ENCODE measurements at regions not wholly inside any gene's neighbourhood (a gene's known extent, or its start where the extent isn't known, plus 50 kb on each side); places are given as distances from the start of the nearest gene placed in this dataset.

DNA sequence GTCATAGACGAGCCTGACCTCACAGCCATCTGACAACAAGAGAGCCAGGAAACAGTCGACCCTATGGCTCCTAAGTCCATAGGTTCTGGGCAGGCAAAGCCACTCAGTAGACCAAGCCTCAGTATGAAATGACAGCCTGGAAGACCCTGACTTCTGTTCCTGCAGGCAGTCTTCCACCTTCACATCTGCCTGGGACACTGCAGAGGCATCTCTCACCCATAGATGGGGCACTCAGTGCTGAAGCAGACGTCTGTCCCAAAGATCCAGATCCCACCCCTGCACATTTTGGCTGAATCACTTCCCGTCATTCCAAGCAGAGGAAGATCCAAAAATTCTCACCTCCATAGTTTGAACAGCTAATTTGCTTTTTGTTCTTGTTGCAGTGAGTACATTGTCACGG lies 139.3 kb upstream of the ZNF507 start:
- TF ChIP-seq, protein P1, sequence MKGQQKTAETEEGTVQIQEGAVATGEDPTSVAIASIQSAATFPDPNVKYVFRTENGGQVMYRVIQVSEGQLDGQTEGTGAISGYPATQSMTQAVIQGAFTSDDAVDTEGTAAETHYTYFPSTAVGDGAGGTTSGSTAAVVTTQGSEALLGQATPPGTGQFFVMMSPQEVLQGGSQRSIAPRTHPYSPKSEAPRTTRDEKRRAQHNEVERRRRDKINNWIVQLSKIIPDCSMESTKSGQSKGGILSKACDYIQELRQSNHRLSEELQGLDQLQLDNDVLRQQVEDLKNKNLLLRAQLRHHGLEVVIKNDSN (IDR thresholded peaks at IDR 0.05), result no peak
- TF ChIP-seq RAD21 (IDR thresholded peaks at IDR 0.05; ENCODE audit: low read depth) (no peak), EGR1 (IDR thresholded peaks at IDR 0.05) (no peak), TAF1 (IDR thresholded peaks at IDR 0.05; ENCODE audit: low read depth) (no peak), CEBPB (IDR thresholded peaks at IDR 0.05) (no peak), TCF12 (IDR thresholded peaks at IDR 0.05; ENCODE audit: low read depth) (no peak), FOXM1 (IDR thresholded peaks at IDR 0.05; ENCODE audit: borderline replicate concordance, low read depth) (no peak), YY1 (IDR thresholded peaks at IDR 0.05; ENCODE audit: low read depth) (no peak), ZBTB7A (IDR thresholded peaks at IDR 0.05; ENCODE audit: low read depth) (no peak), TEAD4 (IDR thresholded peaks at IDR 0.05) (no peak), EP300 (IDR thresholded peaks at IDR 0.05; ENCODE audit: borderline replicate concordance) (no peak), NFIC (IDR thresholded peaks at IDR 0.05) (no peak), CREB1 (IDR thresholded peaks at IDR 0.05; ENCODE audit: low read depth) (no peak)
- TF ChIP-seq, protein P2, sequence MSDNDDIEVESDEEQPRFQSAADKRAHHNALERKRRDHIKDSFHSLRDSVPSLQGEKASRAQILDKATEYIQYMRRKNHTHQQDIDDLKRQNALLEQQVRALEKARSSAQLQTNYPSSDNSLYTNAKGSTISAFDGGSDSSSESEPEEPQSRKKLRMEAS (IDR thresholded peaks at IDR 0.05), result no peak
- TF ChIP-seq, protein P3, sequence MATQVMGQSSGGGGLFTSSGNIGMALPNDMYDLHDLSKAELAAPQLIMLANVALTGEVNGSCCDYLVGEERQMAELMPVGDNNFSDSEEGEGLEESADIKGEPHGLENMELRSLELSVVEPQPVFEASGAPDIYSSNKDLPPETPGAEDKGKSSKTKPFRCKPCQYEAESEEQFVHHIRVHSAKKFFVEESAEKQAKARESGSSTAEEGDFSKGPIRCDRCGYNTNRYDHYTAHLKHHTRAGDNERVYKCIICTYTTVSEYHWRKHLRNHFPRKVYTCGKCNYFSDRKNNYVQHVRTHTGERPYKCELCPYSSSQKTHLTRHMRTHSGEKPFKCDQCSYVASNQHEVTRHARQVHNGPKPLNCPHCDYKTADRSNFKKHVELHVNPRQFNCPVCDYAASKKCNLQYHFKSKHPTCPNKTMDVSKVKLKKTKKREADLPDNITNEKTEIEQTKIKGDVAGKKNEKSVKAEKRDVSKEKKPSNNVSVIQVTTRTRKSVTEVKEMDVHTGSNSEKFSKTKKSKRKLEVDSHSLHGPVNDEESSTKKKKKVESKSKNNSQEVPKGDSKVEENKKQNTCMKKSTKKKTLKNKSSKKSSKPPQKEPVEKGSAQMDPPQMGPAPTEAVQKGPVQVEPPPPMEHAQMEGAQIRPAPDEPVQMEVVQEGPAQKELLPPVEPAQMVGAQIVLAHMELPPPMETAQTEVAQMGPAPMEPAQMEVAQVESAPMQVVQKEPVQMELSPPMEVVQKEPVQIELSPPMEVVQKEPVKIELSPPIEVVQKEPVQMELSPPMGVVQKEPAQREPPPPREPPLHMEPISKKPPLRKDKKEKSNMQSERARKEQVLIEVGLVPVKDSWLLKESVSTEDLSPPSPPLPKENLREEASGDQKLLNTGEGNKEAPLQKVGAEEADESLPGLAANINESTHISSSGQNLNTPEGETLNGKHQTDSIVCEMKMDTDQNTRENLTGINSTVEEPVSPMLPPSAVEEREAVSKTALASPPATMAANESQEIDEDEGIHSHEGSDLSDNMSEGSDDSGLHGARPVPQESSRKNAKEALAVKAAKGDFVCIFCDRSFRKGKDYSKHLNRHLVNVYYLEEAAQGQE (IDR thresholded peaks at IDR 0.05; ENCODE audit: low read depth), result no peak

DNA sequence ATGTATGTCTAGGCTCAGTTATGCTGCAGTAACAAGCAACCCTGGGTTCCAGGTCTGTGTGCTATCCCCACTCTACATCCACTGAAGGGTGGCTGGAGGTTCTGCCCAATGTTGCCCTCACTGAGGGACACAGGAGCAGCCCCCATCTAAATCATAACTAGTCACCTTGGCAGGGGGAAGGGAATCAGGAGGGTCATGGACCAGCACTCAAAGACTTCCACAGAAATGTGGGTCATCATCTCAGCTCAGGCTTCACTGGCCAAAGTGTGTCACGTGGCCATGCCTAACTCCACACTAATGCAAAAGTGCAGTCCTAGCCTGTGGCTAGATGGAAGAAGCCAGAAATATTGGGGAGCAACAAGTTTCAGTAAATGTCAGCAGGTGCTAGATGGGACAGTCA lies 137.3 kb upstream of the ZNF507 start:
- TF ChIP-seq, protein P3 (IDR thresholded peaks at IDR 0.05; ENCODE audit: low read depth), result no peak
- TF ChIP-seq CEBPB (IDR thresholded peaks at IDR 0.05) (no peak), TEAD4 (IDR thresholded peaks at IDR 0.05) (no peak), CREB1 (IDR thresholded peaks at IDR 0.05; ENCODE audit: low read depth) (no peak), EGR1 (IDR thresholded peaks at IDR 0.05) (no peak), TAF1 (IDR thresholded peaks at IDR 0.05; ENCODE audit: low read depth) (no peak), NFIC (IDR thresholded peaks at IDR 0.05) (no peak), ZBTB7A (IDR thresholded peaks at IDR 0.05; ENCODE audit: low read depth) (no peak), RAD21 (IDR thresholded peaks at IDR 0.05; ENCODE audit: low read depth) (no peak), YY1 (IDR thresholded peaks at IDR 0.05; ENCODE audit: low read depth) (no peak), FOXM1 (IDR thresholded peaks at IDR 0.05; ENCODE audit: borderline replicate concordance, low read depth) (no peak), EP300 (IDR thresholded peaks at IDR 0.05; ENCODE audit: borderline replicate concordance) (no peak), TCF12 (IDR thresholded peaks at IDR 0.05; ENCODE audit: low read depth) (no peak)
- TF ChIP-seq, protein P2 (IDR thresholded peaks at IDR 0.05), result no peak
- TF ChIP-seq, protein P1 (IDR thresholded peaks at IDR 0.05), result no peak

DNA sequence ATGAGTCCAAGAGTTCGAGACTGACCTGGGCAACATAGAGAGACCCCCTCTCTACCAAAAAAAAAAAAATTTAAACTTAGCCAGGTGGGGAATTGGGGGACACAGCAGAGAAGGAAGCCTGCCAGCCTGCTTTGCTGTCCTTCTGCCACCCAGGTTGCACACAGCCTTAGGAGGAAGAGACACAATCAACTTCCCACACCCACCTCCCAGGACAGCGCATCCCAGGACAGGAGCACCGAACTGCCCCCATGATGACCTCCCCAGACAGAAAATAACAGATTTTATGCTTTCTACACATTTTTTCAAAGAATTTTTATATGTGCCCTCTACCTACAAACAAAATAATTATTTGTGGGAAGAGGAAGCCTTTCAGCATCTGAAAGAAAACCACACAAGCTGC lies 126.0 kb upstream of the ZNF507 start:
- TF ChIP-seq, protein P3 (IDR thresholded peaks at IDR 0.05; ENCODE audit: low read depth), result no peak
- no peak for TF ChIP-seq ZBTB7A (IDR thresholded peaks at IDR 0.05; ENCODE audit: low read depth)

DNA sequence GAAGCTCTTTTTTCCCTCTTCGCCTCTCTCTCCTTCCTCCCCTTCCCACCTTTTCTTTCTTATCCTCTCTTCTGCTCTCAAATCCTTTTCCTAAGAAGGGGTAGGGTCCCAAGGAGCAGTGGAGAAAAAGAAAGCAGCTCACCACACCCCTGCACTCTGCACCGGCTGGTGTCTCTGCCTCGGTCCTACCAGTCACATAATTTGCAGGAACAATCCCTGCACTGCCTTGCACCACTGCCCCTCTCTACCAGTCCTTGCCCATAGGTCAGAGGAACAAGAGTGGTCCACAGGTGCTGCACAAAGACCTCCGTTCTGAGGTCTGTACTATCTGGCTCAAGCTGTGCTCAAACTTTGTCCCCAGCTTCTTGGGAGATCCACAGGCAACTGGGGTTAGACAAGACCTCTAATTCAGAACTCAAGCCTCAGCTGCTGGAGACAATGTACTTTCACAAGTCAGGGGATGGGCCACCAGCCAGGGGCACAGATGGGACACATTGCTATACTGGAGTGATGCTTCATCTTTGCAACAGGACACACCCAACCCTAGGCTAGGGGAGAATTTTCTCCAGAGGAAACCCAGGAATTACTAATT lies 125.4 kb upstream of the ZNF507 start:
- TF ChIP-seq ZBTB7A (IDR thresholded peaks at IDR 0.05; ENCODE audit: low read depth) (no peak), CEBPB (IDR thresholded peaks at IDR 0.05) (no peak), RAD21 (IDR thresholded peaks at IDR 0.05; ENCODE audit: low read depth) (no peak), EP300 (IDR thresholded peaks at IDR 0.05; ENCODE audit: borderline replicate concordance) (no peak), YY1 (IDR thresholded peaks at IDR 0.05; ENCODE audit: low read depth) (no peak), NFIC (IDR thresholded peaks at IDR 0.05) (no peak)

DNA sequence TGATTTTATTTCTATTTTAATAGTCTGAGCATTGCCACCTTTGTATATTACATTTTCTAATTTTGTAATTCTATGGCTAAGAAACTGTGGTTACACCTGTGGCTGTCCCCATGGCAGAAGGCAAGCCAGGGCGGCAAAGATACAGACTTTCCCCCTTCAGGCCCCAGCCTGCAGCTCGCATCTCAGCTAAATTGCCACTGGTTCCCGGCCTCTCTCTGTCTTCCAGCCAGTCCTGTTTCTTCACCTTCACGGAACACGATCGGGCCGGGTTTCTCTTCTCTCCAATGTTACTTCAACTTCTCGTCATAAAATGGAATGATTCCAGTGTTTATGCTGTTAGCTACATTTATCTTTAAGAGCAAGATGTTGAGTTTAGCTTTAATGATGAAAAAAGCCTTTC lies 124.5 kb upstream of the ZNF507 start:
- no peak for TF ChIP-seq EGR1 (IDR thresholded peaks at IDR 0.05)
- no peak for TF ChIP-seq TAF1 (IDR thresholded peaks at IDR 0.05; ENCODE audit: low read depth)
- no peak for TF ChIP-seq YY1 (IDR thresholded peaks at IDR 0.05; ENCODE audit: low read depth)
- TF ChIP-seq, protein P2 (IDR thresholded peaks at IDR 0.05), result no peak
- TF ChIP-seq NFIC (IDR thresholded peaks at IDR 0.05), result no peak
- TF ChIP-seq ZBTB7A (IDR thresholded peaks at IDR 0.05; ENCODE audit: low read depth), result no peak
- TF ChIP-seq RAD21 (IDR thresholded peaks at IDR 0.05; ENCODE audit: low read depth), result no peak
- no peak for TF ChIP-seq FOXM1 (IDR thresholded peaks at IDR 0.05; ENCODE audit: borderline replicate concordance, low read depth)
- TF ChIP-seq TEAD4 (IDR thresholded peaks at IDR 0.05), result no peak
- TF ChIP-seq CEBPB (IDR thresholded peaks at IDR 0.05), result no peak
- no peak for TF ChIP-seq CREB1 (IDR thresholded peaks at IDR 0.05; ENCODE audit: low read depth)
- no peak for TF ChIP-seq TCF12 (IDR thresholded peaks at IDR 0.05; ENCODE audit: low read depth)
- TF ChIP-seq EP300 (IDR thresholded peaks at IDR 0.05; ENCODE audit: borderline replicate concordance), result no peak

Measured in Ishikawa (cell line).